Fibroblast of lung (primary cell): ENCODE measurements at regions not wholly inside any gene's neighbourhood (a gene's known extent, or its start where the extent isn't known, plus 50 kb on each side); places are given as distances from the start of the nearest gene placed in this dataset.
"Not testable (repeated sequence)": the region's sequence is repeated elsewhere in the genome, so short reads cannot be mapped to it uniquely, and the experiment has no call there.

Experiments used
- DNase-seq, 2 donors: peaks; one replicate each; pipeline versions ENCODE4 v3.0.0 to v3.0.0-alpha.2; 2010; ENCODE audit warnings: low read depth in 2 of 2
- H2AFZ ChIP-seq: 2 replicates; pipeline ENCODE4 v1.5.1; 2012; ENCODE audit warnings: low read length, control low read depth, inconsistent platforms
- H3K27ac ChIP-seq: 2 replicates; pipeline ENCODE4 v1.5.1; 2011; ENCODE audit warnings: low read length, control low read depth; ENCODE audit not compliant: insufficient read depth
- H3K27me3 ChIP-seq: 2 replicates; pipeline ENCODE4 v1.5.1; 2011; ENCODE audit warnings: mild to moderate bottlenecking, low read length; ENCODE audit not compliant: control insufficient read depth, insufficient read depth
- H3K36me3 ChIP-seq: 2 replicates; pipeline ENCODE4 v1.5.1; 2011; ENCODE audit warnings: low read length; ENCODE audit not compliant: control insufficient read depth, insufficient read depth
- H3K4me1 ChIP-seq: 2 replicates; pipeline ENCODE4 v1.5.1; 2011; ENCODE audit warnings: low read length; ENCODE audit not compliant: control insufficient read depth, insufficient read depth; ENCODE audit errors: extremely low read depth
- H3K4me2 ChIP-seq: 2 replicates; pipeline ENCODE4 v1.5.1; 2011; ENCODE audit warnings: low read length, control low read depth; ENCODE audit not compliant: insufficient read depth; ENCODE audit errors: extremely low read depth
- H3K4me3 ChIP-seq, 4 experiments: fragments of 200-600 bp in 1 of 4; sonication (generic) in 1 of 4; replicated peaks in 1 of 4; 2 replicates each; pipeline ENCODE4 v1.5.1; 2011 to 2016; ENCODE audit warnings: low read length in 4 of 4, low read depth in 3 of 4, mild to moderate bottlenecking in 3 of 4, control low read depth in 2 of 4, inconsistent platforms in 1 of 4, mixed read lengths in 1 of 4; ENCODE audit not compliant: insufficient read depth in 1 of 4; ENCODE audit errors: control extremely low read depth in 1 of 4
- H3K79me2 ChIP-seq: 2 replicates; pipeline ENCODE4 v1.5.1; 2012; ENCODE audit warnings: mild to moderate bottlenecking, low read length, inconsistent platforms; ENCODE audit not compliant: control insufficient read depth, insufficient read depth
- H3K9ac ChIP-seq: 2 replicates; pipeline ENCODE4 v1.5.1; 2011; ENCODE audit warnings: mild to moderate bottlenecking, low read length, control low read depth; ENCODE audit not compliant: insufficient read depth
- H3K9me3 ChIP-seq: 2 replicates; pipeline ENCODE4 v1.5.1; 2012; ENCODE audit warnings: low read depth, low read length; ENCODE audit not compliant: control insufficient read depth, insufficient read depth
- H4K20me1 ChIP-seq: 2 replicates; pipeline ENCODE4 v1.5.1; 2011; ENCODE audit warnings: low read length; ENCODE audit not compliant: control insufficient read depth, insufficient read depth; ENCODE audit errors: extremely low read depth
- CTCF ChIP-seq, 2 donors: IDR thresholded peaks in 1 of 2; conservative IDR thresholded peaks in 1 of 2; 1 replicate in 1 of 2; 2 replicates in 1 of 2; pipeline ENCODE4 v1.5.1; 2011 to 2012; ENCODE audit warnings: low read length in 2 of 2, control low read depth in 1 of 2, inconsistent platforms in 1 of 2, low read depth in 1 of 2, mild to moderate bottlenecking in 1 of 2
- EZH2 ChIP-seq: IDR thresholded peaks from 2 replicates; pipeline ENCODE4 v1.5.1; 2012; ENCODE audit warnings: low read length, control low read depth, mild to moderate bottlenecking; ENCODE audit errors: missing control alignments

- H3K27me3 ChIP-seq = no peaks in the 10 kb centered on the region
These were observed 445.7 kb downstream of the MRPL39 start for GRCh38 chr21:25161571-25161970.

GRCh38 chr21:25155020-25155419 is 452.3 kb downstream of the MRPL39 start:
- not testable (repeated sequence) for H3K4me1 ChIP-seq, H3K36me3 ChIP-seq, H3K4me3 ChIP-seq, H4K20me1 ChIP-seq, H3K9ac ChIP-seq, H3K27ac ChIP-seq, H3K9me3 ChIP-seq, H2AFZ ChIP-seq, H3K27me3 ChIP-seq, H3K4me2 ChIP-seq, H3K79me2 ChIP-seq, DNase-seq

More at GRCh38 chr21:25161571-25161970, 445.7 kb downstream of the MRPL39 start:
- Histone ChIP-seq H3K9ac (no peak overlapping the region), H4K20me1 (no peaks in the 10 kb centered on the region), H3K79me2 (no peaks in the 10 kb centered on the region), H3K9me3 (no peaks in the 10 kb centered on the region), H2AFZ (no peak overlapping the region), H3K4me2 (no peak overlapping the region), H3K4me1 (no peaks in the 10 kb centered on the region), H3K36me3 (no peaks in the 10 kb centered on the region), H3K27ac (no peak overlapping the region), H3K4me3 (no peak overlapping the region)
- no peak for DNase-seq
- TF ChIP-seq EZH2 (no peak), CTCF (conservative IDR thresholded peaks at IDR 0.05 in 1 of 2, IDR thresholded peaks at IDR 0.05 in 1 of 2; ENCODE audit: low read depth in 1 of 2, low read length in 2 of 2) (no peak)

- H2AFZ ChIP-seq = no peak overlapping the region
- H3K4me3 ChIP-seq = no peak overlapping the region
These were observed 458.3 kb downstream of the MRPL39 start for GRCh38 chr21:25149022-25149421.

GRCh38 chr21:25139414-25139813 is 467.9 kb downstream of the MRPL39 start:
- Histone ChIP-seq H3K9ac (no peak overlapping the region), H3K4me3 (no peak overlapping the region), H3K27me3 (no peaks in the 10 kb centered on the region), H3K27ac (no peak overlapping the region), H3K4me1 (no peaks in the 10 kb centered on the region), H2AFZ (no peak overlapping the region), H3K4me2 (no peak overlapping the region), H4K20me1 (no peaks in the 10 kb centered on the region), H3K9me3 (no peaks in the 10 kb centered on the region), H3K79me2 (no peaks in the 10 kb centered on the region), H3K36me3 (no peaks in the 10 kb centered on the region)
- DNase-seq = no peak
- no peak for TF ChIP-seq CTCF (conservative IDR thresholded peaks at IDR 0.05 in 1 of 2, IDR thresholded peaks at IDR 0.05 in 1 of 2; ENCODE audit: low read depth in 1 of 2, low read length in 2 of 2)
- TF ChIP-seq EZH2 = no peak

More at GRCh38 chr21:25149022-25149421, 458.3 kb downstream of the MRPL39 start:
- H3K27me3 ChIP-seq = no peaks in the 10 kb centered on the region
- no peaks in the 10 kb centered on the region for H3K9me3 ChIP-seq
- H4K20me1 ChIP-seq = no peaks in the 10 kb centered on the region
- no peaks in the 10 kb centered on the region for H3K79me2 ChIP-seq
- TF ChIP-seq EZH2 = no peak
- no peak overlapping the region for H3K4me2 ChIP-seq
- DNase-seq = no peak
- H3K27ac ChIP-seq = no peak overlapping the region
- no peaks in the 10 kb centered on the region for H3K4me1 ChIP-seq
- H3K36me3 ChIP-seq = no peaks in the 10 kb centered on the region
- H3K9ac ChIP-seq = no peak overlapping the region
